DND-41 (cell line): ENCODE measurements at regions not wholly inside any gene's neighbourhood (a gene's known extent, or its start where the extent isn't known, plus 50 kb on each side); places are given as distances from the start of the nearest gene placed in this dataset.

Source experiments
- CTCF ChIP-seq: IDR thresholded peaks from 2 replicates; pipeline ENCODE4 v1.5.1; 2012; ENCODE audit warnings: borderline replicate concordance, low read length, moderate library complexity, mild to moderate bottlenecking; ENCODE audit not compliant: poor library complexity, severe bottlenecking; ENCODE audit errors: extremely low read depth
- EZH2 ChIP-seq: IDR thresholded peaks from 3 replicates; pipeline ENCODE4 v1.6.1; 2012; ENCODE audit warnings: borderline replicate concordance, low read depth, mild to moderate bottlenecking, moderate library complexity, low read length, inconsistent platforms; ENCODE audit not compliant: severe bottlenecking

GRCh38 chr7:142461437-142461836 lies 203.6 kb upstream of the PRSS58 start:
- TF ChIP-seq CTCF = no peak
- no peak for TF ChIP-seq EZH2
